Sigmoid colon (tissue), 6 donors: ENCODE measurements at regions not wholly inside any gene's neighbourhood (a gene's known extent, or its start where the extent isn't known, plus 50 kb on each side); places are given as distances from the start of the nearest gene placed in this dataset.

Source experiments
- DNase-seq: peaks from one replicate; pipeline ENCODE4 v3.0.0-alpha.2; 2019
- H3K27ac ChIP-seq, 4 donors: fragments of 200-600 bp; sonication (generic); one replicate each; pipeline ENCODE4 v1.5.1; 2016 to 2019; ENCODE audit warnings: mild to moderate bottlenecking in 1 of 4
- H3K27me3 ChIP-seq, 3 donors: fragments of 200-600 bp; sonication (generic); one replicate each; pipeline ENCODE4 v1.5.1; 2019; ENCODE audit warnings: mild to moderate bottlenecking in 1 of 3
- H3K36me3 ChIP-seq, 4 donors: fragments of 200-600 bp; sonication (generic); one replicate each; pipeline ENCODE4 v1.5.1; 2016 to 2019
- H3K4me1 ChIP-seq, 4 donors: fragments of 200-600 bp; sonication (generic); one replicate each; pipeline ENCODE4 v1.5.1; 2017 to 2019
- H3K4me3 ChIP-seq, 4 donors: fragments of 200-600 bp; sonication (generic); one replicate each; pipeline ENCODE4 v1.5.1; 2017 to 2019; ENCODE audit warnings: mild to moderate bottlenecking in 2 of 4, moderate library complexity in 1 of 4
- H3K9me3 ChIP-seq, 4 donors: fragments of 200-600 bp in 3 of 4; sonication (generic) in 3 of 4; one replicate each; pipeline versions ENCODE4 v1.5.1 to v1.6.1; 2013 to 2019
- CTCF ChIP-seq, 4 experiments: fragments of 450-650 bp in 3 of 4; fragments of 200-600 bp in 1 of 4; IDR thresholded peaks; one replicate each; pipeline ENCODE4 v1.5.1; 2016 to 2019; ENCODE audit warnings: antibody characterized with exemption in 4 of 4, mild to moderate bottlenecking in 3 of 4, moderate library complexity in 2 of 4
- EP300 ChIP-seq, 4 donors: sonication (generic); formaldehyde crosslinking; IDR thresholded peaks; one replicate each; pipeline ENCODE4 v1.6.1; 2017; ENCODE audit warnings: antibody characterized with exemption in 4 of 4
- POLR2A ChIP-seq, 2 donors: fragments of 450-650 bp; IDR thresholded peaks; one replicate each; pipeline ENCODE4 v1.6.1; 2016; ENCODE audit warnings: antibody characterized with exemption in 2 of 2, mild to moderate bottlenecking in 2 of 2, moderate library complexity in 2 of 2
- POLR2AphosphoS5 ChIP-seq, 4 donors: sonication (generic); formaldehyde crosslinking; IDR thresholded peaks; one replicate each; pipeline ENCODE4 v1.6.1; 2017; ENCODE audit warnings: antibody characterized with exemption in 4 of 4
- WGBS, 2 donors: extraction: QIAGEN DNeasy Blood & Tissue Kit; methylation state at CpG; one replicate each; pipeline ENCODE4 v1.1.7; 2013; 5-methylcytosine and 5-hydroxymethylcytosine counted together
- intact Hi-C: fragments of 100-400 bp; cut with DNase I; formaldehyde crosslinking; loops from one replicate; pipeline ENCODE4 v1.15.1; 2023
- donor health status: healthy with polysubstance abuse.
- donor health status: healthy.

- H3K27ac ChIP-seq, result no peak overlapping the region
- H3K4me1 ChIP-seq, result no peaks in the 10 kb centered on the region
- no peaks in the 10 kb centered on the region for H3K27me3 ChIP-seq
- 96 to 98% methylated on average over 1 of the region's 1 CpG for WGBS, 2 donors
- no peak overlapping the region for H3K4me3 ChIP-seq
- TF ChIP-seq POLR2AphosphoS5 (IDR thresholded peaks at IDR 0.05) (no peak), POLR2A (IDR thresholded peaks at IDR 0.05) (no peak), CTCF (IDR thresholded peaks at IDR 0.05) (no peak), EP300 (IDR thresholded peaks at IDR 0.05) (no peak)
- no peaks in the 10 kb centered on the region for H3K36me3 ChIP-seq
- DNase-seq, result no peak
- intact Hi-C loops, result no loop called here
- H3K9me3 ChIP-seq, result no peaks in the 10 kb centered on the region
These were observed 349.0 kb upstream of the TNP1 start for GRCh38 chr2:217208867-217209266.

GRCh38 chr2:217207699-217208010 is 347.8 kb upstream of the TNP1 start:
- no peak overlapping the region for H3K27ac ChIP-seq
- H3K27me3 ChIP-seq, result no peaks in the 10 kb centered on the region
- no peaks in the 10 kb centered on the region for H3K4me1 ChIP-seq
- WGBS, 2 donors, result 79 to 86% methylated on average over 7 of the region's 7 CpGs
- no peak overlapping the region for H3K4me3 ChIP-seq
- intact Hi-C loops, result no loop called here
- DNase-seq, result no peak
- no peaks in the 10 kb centered on the region for H3K36me3 ChIP-seq
- H3K9me3 ChIP-seq, result no peaks in the 10 kb centered on the region
- TF ChIP-seq POLR2A (IDR thresholded peaks at IDR 0.05) (no peak), POLR2AphosphoS5 (IDR thresholded peaks at IDR 0.05) (no peak), CTCF (IDR thresholded peaks at IDR 0.05) (no peak), EP300 (IDR thresholded peaks at IDR 0.05) (no peak)

GRCh38 chr2:217206907-217207698 is 347.2 kb upstream of the TNP1 start:
- no peaks in the 10 kb centered on the region for H3K36me3 ChIP-seq
- H3K4me3 ChIP-seq, result no peak overlapping the region
- no peak for DNase-seq
- intact Hi-C loops, result no loop called here
- no peaks in the 10 kb centered on the region for H3K27me3 ChIP-seq
- TF ChIP-seq CTCF (IDR thresholded peaks at IDR 0.05) (no peak), EP300 (IDR thresholded peaks at IDR 0.05) (no peak), POLR2A (IDR thresholded peaks at IDR 0.05) (no peak), POLR2AphosphoS5 (IDR thresholded peaks at IDR 0.05) (no peak)
- no peak overlapping the region for H3K27ac ChIP-seq
- no peaks in the 10 kb centered on the region for H3K9me3 ChIP-seq
- H3K4me1 ChIP-seq, result no peaks in the 10 kb centered on the region
- 87 to 90% methylated on average over 14 of the region's 14 CpGs for WGBS, 2 donors

GRCh38 chr2:217206016-217206725 is 346.3 kb upstream of the TNP1 start:
- intact Hi-C loops, result no loop called here
- DNase-seq, result no peak

More at GRCh38 chr2:217206016-217206725, 346.3 kb upstream of the TNP1 start:
- Histone ChIP-seq H3K9me3 (no peaks in the 10 kb centered on the region), H3K36me3 (no peaks in the 10 kb centered on the region), H3K4me1 (no peaks in the 10 kb centered on the region), H3K27ac (no peak overlapping the region), H3K27me3 (no peaks in the 10 kb centered on the region), H3K4me3 (no peak overlapping the region)
- no peak for TF ChIP-seq EP300 (IDR thresholded peaks at IDR 0.05)
- no peak for TF ChIP-seq CTCF (IDR thresholded peaks at IDR 0.05)
- no peak for TF ChIP-seq POLR2A (IDR thresholded peaks at IDR 0.05)
- TF ChIP-seq POLR2AphosphoS5 (IDR thresholded peaks at IDR 0.05), result no peak
- 82 to 86% methylated on average over 3 of the region's 3 CpGs for WGBS, 2 donors
